ENCODE measurements at regions not wholly inside any gene's neighbourhood (a gene's known extent, or its start where the extent isn't known, plus 50 kb on each side); places are given as distances from the start of the nearest gene placed in this dataset.

- TF ChIP-seq POLR2A (IDR thresholded peaks at IDR 0.05) (no peak), CTCF (IDR thresholded peaks at IDR 0.05) (no peak)
These were observed 1038.6 kb downstream of the STPG2 start for GRCh38 chr4:97104666-97105065.
